ENCODE measurements at regions not wholly inside any gene's neighbourhood (a gene's known extent, or its start where the extent isn't known, plus 50 kb on each side); places are given as distances from the start of the nearest gene placed in this dataset.
A peak's percentile ranks its signal among the peaks of the same experiment; 100 is the strongest.
"Not testable (repeated sequence)": the region's sequence is repeated elsewhere in the genome, so short reads cannot be mapped to it uniquely, and the experiment has no call there.

GRCh38 chr5:96320797-96321196 is 112.3 kb downstream of the PCSK1 start:
- DNase-seq = no peak

- DNase-seq = not testable (repeated sequence)
These were observed 112.9 kb downstream of the PCSK1 start for GRCh38 chr5:96319981-96320739.

GRCh38 chr5:96318569-96319110 is 114.4 kb downstream of the PCSK1 start:
- DNase-seq = no peak

GRCh38 chr5:96317945-96318344 is 115.1 kb downstream of the PCSK1 start:
- DNase-seq = no peak

DNA sequence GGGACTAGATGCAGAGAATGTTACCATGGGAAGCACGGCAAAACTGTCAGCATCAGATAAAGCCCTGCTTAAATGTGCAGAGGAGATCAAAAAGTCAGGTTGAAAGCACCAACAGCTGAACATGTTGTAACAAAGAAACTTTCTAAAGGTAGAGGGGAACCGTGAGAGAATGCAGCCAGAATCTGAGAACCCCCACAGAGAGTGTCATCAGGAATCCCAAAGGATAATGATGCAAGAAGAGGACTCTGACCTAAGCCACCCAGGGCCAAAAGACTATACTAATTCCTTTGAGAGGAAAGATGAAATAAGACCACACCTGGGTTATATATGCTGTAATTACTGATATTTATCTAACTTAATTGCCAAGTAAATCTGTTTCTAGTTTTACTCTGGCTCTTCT is 116.6 kb downstream of the PCSK1 start:
- no peak for DNase-seq

GRCh38 chr5:96316017-96316416 is 117.0 kb downstream of the PCSK1 start:
- no peak for DNase-seq

DNA sequence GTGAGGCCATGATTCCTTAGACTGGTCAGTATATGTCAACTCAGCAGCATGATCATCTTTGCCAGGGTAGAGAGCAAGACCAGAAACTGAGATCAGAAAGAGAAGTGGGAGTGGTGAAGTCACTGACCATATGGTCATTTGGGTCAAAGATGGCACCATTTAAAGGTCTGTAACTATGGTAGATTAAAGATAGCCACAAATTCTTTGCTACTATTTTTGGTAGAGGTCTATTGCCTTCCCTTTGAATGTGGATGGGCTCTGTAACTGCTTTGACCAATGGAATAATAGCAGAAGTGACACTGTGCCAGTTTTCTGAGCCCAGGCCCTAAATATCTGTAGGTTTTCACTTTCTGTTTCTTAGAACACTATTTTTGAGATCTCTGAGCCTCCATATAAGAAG is 117.6 kb downstream of the PCSK1 start:
- no peak for DNase-seq

- DNase-seq = no peak
These were observed 120.7 kb downstream of the PCSK1 start for GRCh38 chr5:96312383-96312782.

GRCh38 chr5:96307047-96307446 is 126.0 kb downstream of the PCSK1 start:
- not testable (repeated sequence) for DNase-seq

DNA sequence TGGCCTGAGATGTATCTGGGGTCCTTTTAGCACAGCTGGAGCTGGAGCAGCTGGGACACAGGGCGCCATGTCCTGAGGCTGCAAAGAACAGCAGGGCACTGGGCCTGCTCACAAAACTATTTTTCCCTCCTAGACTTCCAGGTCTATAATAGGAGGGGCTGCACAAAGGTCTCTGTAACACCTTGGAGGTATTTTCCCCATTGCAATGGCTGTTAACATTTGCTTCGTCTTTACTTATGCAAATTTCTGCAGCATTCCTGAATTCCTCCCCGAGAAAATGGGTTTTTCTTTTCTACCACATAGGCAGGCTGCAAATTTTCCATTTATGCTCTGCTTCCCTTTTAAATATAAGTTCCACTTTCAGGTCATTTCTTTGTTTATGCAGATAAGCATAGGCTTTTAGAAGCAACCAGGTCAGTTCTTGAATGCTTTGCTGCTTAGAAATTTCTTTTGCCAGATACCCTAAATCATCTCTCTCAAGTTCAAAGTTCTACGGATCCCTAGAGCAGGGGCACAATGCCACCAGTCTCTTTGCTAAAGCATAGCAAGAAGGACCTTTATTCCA is 130.8 kb downstream of the PCSK1 start:
- DNase-seq = no peak

- DNase-seq = no peak
These were observed 132.1 kb downstream of the PCSK1 start for GRCh38 chr5:96300976-96301375.

DNA sequence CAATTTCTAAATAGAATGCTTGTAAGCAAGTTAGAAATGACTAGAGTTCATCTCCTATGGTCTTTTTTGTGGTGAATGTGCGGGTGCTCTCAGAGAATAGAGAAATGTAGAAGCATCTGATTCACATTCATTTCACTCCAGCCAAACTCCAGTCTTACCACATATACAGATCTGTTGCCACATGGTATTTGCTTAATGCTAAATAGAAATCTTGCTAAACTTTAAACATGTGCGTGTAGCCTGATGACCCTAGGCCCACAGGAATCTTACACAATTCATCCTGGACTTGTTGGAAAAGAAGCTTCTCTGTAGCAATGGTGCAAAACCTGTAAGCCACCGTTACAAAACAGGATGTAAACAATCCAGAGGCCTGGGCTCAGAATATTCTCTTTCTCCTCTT is 135.2 kb downstream of the PCSK1 start:
- no peak for DNase-seq

DNA sequence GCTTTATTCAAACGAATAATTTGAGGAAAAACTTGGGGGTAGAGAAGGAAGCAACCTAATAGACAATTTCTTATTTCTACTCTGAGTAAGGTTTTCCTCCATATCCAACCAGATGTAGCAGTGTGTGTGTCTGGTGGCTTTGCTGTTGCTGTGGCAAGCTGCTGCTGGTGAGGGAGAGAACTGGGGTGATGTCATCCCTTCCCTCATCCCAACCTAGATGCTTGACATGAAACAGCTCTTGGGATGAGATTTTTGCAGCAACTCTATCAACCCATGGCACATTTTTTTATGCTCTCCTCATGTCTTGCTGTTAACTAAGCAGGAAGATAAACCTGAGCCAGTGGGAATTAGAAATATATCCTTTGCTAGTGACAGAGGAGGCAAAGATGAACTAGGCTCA is 135.8 kb downstream of the PCSK1 start:
- peak in 5 of 51 donors; percentile 0 to 17 (median 5) for DNase-seq

DNA sequence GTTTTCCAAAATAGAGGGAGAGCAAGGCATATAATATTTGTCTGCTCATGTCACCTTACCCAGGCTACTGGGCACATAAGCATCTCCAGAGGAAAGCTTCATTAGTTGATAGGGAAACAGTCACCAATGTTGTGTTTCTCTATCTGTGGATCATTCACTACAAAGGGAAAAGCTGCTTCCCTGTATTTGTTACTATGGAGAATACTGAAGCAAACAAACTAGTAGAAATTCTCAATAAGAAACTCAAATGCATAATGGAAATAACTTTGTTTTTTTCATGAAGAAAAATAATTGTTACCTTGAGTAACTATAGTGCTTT is 138.2 kb downstream of the PCSK1 start:
- DNase-seq = no peak

DNA sequence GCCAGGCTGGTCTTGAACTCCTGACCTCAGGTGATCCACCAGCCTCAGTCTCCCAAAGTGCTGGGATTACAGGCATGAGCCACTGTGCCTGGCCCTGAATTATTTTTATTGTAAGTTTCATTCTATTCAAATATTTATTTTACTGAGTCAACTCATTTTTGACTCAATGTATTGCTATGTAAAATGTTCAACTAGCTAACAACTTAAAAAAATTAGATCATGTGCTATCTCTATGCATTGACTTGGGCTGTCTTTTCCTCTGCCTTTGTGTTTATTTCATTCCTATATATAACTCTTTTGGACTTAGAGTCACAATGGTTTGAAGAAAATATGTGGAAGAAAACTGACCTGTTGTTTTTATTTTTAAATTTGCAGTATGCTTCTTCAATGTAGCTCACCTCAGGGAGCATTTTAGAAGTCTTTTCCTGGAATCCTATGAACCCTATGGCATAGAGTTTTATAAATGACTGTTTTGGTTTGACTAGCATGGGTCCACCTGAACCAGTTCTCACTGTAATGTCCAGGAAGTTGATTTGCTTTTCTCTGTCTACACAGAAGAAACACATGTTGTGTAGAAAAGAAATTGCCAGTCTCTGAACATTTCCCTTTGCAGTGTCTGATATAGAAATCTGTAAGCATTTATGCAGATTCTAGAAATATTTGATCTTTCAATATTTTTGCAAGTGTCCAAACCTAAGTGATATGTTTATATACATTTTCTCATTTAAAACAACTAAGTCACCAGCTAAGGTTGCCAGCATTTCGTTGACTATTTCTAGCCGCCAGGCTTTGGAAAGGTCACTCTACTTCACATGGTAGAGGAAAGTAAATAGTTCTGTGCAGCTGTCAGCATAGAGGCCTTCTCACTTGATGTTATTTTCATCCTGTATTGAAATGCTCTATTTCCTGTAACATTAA is 138.8 kb downstream of the PCSK1 start:
- no peak for DNase-seq

DNA sequence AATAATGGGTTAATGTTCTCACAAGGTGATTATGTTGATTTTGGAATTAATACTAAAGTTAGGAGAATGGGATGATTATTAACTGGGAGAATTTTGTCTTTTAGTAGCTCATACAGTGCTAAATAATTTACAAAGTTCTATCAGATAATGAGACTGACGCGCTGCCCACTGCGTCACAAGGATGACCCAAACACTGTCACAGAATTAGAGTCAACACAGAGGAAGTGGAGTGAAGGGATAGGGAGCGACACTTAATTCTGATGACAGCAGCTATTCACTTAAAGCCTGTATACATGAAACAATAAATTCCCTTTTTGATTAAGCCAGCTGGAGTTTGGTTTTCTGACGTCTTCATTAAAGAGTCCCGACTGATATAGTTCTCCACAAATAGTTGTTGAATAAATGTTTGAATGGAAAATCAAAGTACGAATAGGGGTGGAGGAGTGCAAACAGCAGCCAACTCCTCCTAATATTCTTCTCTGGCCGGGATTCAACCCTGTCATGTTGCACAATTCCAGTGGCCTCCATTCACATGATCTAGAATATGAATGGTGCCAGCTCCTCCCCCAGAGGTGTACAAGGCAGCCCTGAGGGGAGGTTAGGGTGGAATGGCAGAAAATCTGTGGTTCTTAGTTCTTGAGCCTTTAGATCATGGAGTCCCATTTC is 140.3 kb downstream of the PCSK1 start:
- DNase-seq = no peak

GRCh38 chr5:96289287-96289686 is 143.8 kb downstream of the PCSK1 start:
- DNase-seq = not testable (repeated sequence)

GRCh38 chr5:96288845-96289185 is 144.2 kb downstream of the PCSK1 start:
- no peak for DNase-seq

GRCh38 chr5:96288166-96288844 is 144.7 kb downstream of the PCSK1 start:
- no peak for DNase-seq

- no peak for DNase-seq
These were observed 145.9 kb downstream of the PCSK1 start for GRCh38 chr5:96287136-96287535.

DNA sequence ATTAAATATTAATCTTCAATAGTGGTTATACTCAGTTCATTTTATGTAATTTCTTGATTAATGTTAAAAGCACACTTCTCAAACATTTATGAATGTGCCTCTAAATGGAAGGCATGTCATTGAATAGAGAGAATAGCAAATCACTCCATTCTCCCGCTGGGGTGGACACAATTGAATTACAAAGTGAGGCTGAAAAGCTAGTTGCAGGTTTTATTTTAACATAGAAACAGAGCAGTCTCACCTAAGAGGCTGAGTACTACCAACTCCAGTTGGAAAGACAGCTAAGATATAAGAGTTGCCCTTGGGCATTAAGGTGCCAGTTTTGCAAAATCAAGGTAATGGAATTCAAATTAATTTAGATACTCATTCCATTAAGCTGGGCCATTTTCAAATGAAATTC is 147.2 kb downstream of the PCSK1 start:
- no peak for DNase-seq

Measured in hypothalamus (tissue), 51 donors.